GM21723 (cell line): ENCODE measurements at regions not wholly inside any gene's neighbourhood (a gene's known extent, or its start where the extent isn't known, plus 50 kb on each side); places are given as distances from the start of the nearest gene placed in this dataset.

Experiments
- ATAC-seq: cut with Tn5 transposase; IDR thresholded peaks from one replicate; pipeline ENCODE4 v1.9.1; 2021; ENCODE audit warnings: mild to moderate bottlenecking, moderate library complexity; ENCODE audit not compliant: unreplicated experiment

- ATAC-seq: no peak
Measured at GRCh38 chr4:16377887-16378286, 151.6 kb upstream of the TAPT1 start.

- ATAC-seq: no peak
Measured at GRCh38 chr4:16365036-16365569, 138.8 kb upstream of the TAPT1 start.

DNA sequence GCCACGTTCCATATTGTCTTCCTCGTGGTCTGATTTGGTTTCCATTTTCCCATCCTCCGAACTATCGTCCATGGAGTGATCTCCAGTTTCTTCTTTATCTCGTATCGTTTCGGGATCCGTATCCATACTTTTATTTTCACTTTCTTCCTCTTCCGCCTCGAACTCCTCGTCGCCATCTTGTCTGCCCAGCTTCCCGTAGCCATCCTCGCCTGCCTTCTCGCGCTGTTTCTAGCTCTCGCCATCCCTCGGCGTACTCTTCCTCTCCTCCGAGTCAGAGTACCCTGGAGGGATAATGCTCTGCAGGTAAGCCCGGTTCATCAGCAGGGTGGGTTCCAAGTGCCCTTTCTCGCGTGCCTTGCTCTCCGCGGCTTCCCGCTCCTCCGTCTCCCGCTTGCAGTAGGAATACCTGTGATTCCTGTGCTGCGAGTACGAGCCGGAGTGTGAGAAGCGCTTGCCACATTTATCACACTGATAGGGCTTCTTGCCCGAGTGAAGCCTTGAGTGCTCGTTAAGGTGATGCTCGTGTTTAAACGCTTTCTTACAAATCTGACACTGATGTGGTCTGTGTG lies 134.5 kb upstream of the TAPT1 start:
- no peak for ATAC-seq

DNA sequence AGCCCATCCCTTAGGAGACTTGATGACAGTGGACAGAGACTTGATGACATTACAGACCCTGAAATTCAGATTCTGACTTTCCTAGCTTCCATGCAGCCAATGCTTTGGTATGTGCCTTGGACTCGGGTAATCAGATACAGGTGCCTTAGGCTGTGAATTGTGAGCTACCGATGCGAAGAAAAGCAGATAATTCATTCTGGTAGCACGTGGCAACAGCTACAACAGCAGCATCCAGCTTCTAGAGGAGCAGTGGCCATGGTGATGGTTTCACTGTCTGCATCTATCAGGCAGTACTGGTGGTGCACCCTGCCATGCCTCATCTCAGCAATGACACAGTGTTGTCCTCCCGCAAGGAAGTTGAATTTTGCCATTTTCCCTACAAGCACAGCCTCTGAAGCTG lies 126.9 kb upstream of the TAPT1 start:
- no peak for ATAC-seq

DNA sequence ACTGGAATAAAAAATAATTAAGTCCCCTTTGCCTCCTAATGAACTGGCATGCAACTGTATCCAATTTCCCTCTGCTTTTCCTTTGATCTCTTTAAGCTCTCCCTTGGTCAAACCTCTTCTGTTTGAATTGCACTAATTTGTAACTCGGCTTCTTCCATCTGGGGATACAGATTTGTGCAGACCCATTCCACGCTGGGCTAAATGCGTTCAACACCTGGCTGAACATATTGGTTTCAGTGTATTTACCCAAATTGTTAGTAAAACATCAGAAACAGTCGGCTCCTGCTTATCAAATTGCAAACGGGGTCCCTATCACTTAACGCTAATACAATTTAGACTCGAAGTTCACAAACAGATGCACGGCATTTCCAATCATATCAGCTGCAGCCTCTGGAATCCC lies 124.9 kb upstream of the TAPT1 start:
- ATAC-seq: no peak

GRCh38 chr4:16344853-16345252 lies 118.6 kb upstream of the TAPT1 start:
- no peak for ATAC-seq

DNA sequence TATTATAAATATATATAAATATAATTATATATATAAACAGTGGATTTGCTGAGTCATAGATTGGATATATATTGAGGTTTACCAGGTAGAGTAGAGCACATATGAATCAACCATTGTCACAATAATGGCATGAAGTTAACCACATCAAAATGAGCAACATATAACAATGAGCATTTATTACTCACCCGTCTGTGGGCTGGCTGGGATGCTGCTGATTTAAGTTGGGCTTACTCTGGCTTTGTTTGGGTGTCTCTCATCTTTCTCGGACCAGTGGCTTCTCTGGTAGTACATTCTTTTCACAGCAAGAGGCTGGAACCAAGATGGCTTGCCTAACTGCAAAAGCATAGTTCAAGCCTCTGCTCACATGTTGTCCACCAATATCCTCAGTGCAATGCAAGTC lies 111.7 kb upstream of the TAPT1 start:
- ATAC-seq: no peak

- no peak for ATAC-seq
Measured at GRCh38 chr4:16334601-16335000, 108.3 kb upstream of the TAPT1 start.

DNA sequence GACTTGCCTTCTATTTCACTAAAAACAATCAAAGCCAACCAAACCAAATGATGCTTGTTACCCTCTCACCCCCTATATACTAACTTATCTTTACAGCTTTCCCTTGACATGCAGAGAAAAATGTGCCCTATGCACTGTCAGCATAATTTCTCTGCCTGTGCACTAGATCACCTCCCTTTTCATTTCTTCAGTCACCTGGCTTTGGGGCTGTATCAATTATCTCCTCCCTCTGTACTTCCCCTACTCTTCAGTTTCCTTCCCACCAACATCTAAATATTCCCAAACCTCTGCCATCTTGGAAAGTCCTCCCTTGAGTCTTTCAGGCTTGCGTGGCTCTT lies 103.5 kb upstream of the TAPT1 start:
- ATAC-seq: no peak

- ATAC-seq: no peak
Measured at GRCh38 chr4:16329125-16329796, 103.0 kb upstream of the TAPT1 start.

GRCh38 chr4:16322183-16322582 lies 95.9 kb upstream of the TAPT1 start:
- ATAC-seq: no peak

DNA sequence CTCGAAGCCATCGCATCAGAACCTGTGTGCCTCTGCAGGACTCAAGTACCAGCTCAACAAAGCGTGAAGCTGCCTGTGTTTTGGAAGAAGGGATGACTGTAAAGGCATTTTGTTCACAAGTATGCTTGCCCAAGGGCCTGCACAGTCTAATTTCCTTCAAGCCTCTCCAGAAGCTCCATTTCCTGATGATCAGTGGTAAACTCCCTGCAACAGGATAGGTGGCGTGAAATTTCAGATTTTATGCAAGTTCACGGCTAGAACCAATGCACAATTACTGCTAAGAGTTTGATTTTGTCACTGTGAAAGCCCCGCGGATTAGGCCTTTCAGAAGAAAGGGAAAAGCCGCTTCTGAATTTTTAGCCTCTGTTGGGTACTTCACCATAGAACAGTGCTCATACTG lies 89.2 kb upstream of the TAPT1 start:
- no peak for ATAC-seq

- ATAC-seq: no peak
Measured at GRCh38 chr4:16310606-16311005, 84.3 kb upstream of the TAPT1 start.

GRCh38 chr4:16302648-16303047 lies 76.4 kb upstream of the TAPT1 start:
- no peak for ATAC-seq

- no peak for ATAC-seq
Measured at GRCh38 chr4:16297003-16297402, 70.7 kb upstream of the TAPT1 start.

GRCh38 chr4:16294455-16294854 lies 68.2 kb upstream of the TAPT1 start:
- ATAC-seq: no peak

- no peak for ATAC-seq
Measured at GRCh38 chr4:16293210-16293838, 67.1 kb upstream of the TAPT1 start.

GRCh38 chr4:16292585-16292984 lies 66.3 kb upstream of the TAPT1 start:
- no peak for ATAC-seq

DNA sequence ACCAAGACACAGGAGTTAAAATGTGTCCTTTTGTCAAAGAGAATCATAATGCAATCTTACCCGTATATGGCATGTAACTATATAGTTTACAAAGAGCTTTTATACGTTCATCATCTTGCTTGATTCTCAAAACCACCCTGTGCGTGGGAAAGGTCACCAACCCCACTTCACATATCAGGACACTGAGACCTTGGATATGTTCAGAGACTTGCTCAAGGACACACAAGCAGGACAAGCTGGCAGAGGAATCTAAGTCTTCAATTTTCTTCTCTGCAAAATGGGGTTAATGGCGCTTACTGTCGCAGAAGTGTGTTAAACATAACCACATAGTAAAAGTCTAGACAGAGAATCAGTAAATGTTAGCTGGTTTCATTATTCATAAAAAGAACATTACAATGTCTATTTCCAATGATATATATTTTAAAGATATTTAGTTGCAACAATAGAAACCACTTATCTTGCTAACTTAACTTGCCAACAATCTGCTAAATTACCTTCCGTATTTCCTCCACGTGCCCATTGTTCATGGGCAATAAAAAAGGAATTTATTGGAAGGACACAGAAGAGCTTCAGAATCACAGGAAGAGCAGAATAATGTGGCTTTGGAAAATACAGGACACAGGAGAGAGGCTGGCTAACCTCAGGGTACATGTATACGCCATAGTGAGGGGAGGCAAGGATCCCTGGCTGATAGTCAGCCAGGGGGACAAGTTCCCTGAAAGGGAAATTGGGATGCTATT lies 64.6 kb upstream of the TAPT1 start:
- ATAC-seq: no peak

DNA sequence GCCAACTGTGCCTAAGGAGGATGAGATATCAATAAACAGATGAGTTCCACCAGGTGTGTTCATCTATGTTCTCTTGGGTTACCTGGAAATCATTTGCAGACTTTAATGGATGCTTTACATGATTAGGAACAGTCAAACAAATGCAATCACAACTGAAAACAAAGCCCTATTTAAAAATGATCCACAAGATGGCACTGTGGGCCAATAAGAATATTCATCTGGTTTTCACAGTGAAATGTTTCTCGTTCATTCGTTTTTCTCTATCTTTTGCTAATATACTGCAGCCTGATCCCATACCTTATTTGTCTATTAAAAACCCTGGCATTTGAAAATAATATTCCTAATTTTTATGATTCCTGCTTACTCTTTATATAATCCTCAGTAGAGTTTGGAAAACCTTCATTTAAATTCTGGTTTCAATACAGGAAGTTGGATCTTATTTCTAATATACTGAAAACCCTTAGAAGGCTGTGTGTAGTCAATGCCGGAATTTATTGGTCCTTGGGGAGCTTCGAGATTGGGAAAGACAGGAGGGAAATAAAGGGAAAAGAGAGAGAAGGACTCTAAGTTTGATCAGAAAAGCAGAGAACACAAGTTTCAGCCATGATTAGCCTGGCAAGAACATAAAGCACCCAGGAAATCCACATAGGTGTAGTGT lies 63.8 kb upstream of the TAPT1 start:
- ATAC-seq: no peak

- no peak for ATAC-seq
Measured at GRCh38 chr4:16284050-16284449, 57.8 kb upstream of the TAPT1 start.
